Calu3 (cell line): ENCODE measurements at regions not wholly inside any gene's neighbourhood (a gene's known extent, or its start where the extent isn't known, plus 50 kb on each side); places are given as distances from the start of the nearest gene placed in this dataset.

Experiments used
- BruUV-seq: library from RNA; stranded (reverse); fragments of 400-500 nt; replicated peaks from 2 replicates; lab custom pipeline; 2021; lab: Mats Ljungman, UMichigan
- CTCF ChIA-PET: fragments of 300-600 bp; sonication (Branson Sonifier 250); formaldehyde crosslinking; loops from one replicate; lab custom pipeline; 2022; ENCODE audit warnings: antibody characterized with exemption; lab: Charles Lee
- DNase-seq: peaks from one replicate; pipeline ENCODE4 v3.0.0; 2022
- H3K27ac Mint-ChIP-seq: one replicate; pipeline ENCODE4 v1.8.0; 2022; ENCODE audit warnings: mixed read lengths; ENCODE audit not compliant: unreplicated experiment
- H3K27me3 Mint-ChIP-seq: one replicate; pipeline ENCODE4 v1.8.0; 2022; ENCODE audit warnings: mixed read lengths; ENCODE audit not compliant: unreplicated experiment
- H3K36me3 Mint-ChIP-seq: one replicate; pipeline ENCODE4 v1.8.0; 2022; ENCODE audit warnings: mild to moderate bottlenecking, moderate library complexity, mixed read lengths; ENCODE audit not compliant: insufficient read depth, unreplicated experiment
- H3K4me1 Mint-ChIP-seq: one replicate; pipeline ENCODE4 v1.8.0; 2022; ENCODE audit warnings: mild to moderate bottlenecking, low read depth, mixed read lengths; ENCODE audit not compliant: unreplicated experiment
- H3K4me3 Mint-ChIP-seq: one replicate; pipeline ENCODE4 v1.8.0; 2022; ENCODE audit warnings: mild to moderate bottlenecking, low read depth, moderate library complexity, mixed read lengths; ENCODE audit not compliant: unreplicated experiment
- H3K9me3 Mint-ChIP-seq: one replicate; pipeline ENCODE4 v1.8.0; 2022; ENCODE audit warnings: low read depth, mixed read lengths; ENCODE audit not compliant: unreplicated experiment
- CTCF ChIP-seq: fragments of 200-600 bp; IDR thresholded peaks from one replicate; pipeline ENCODE4 v1.8.0; 2022; ENCODE audit warnings: antibody characterized with exemption; ENCODE audit not compliant: unreplicated experiment
- intact Hi-C: fragments of 100-400 bp; cut with micrococcal nuclease; formaldehyde crosslinking; loops from one replicate; pipeline ENCODE4 v1.10.0; 2022; ENCODE audit not compliant: unreplicated experiment

- Mint-ChIP-seq H3K27me3 (no peaks in the 10 kb centered on the region), H3K4me3 (no peak overlapping the region), H3K36me3 (no peaks in the 10 kb centered on the region), H3K9me3 (peaks cover 3% of the 10 kb centered on the region), H3K4me1 (no peaks in the 10 kb centered on the region), H3K27ac (no peak overlapping the region)
- intact Hi-C loops: no loop called here
- no TSS peak for BruUV-seq
- CTCF ChIA-PET: no interaction called here
- DNase-seq: no peak
- TF ChIP-seq CTCF: no peak
Observed at GRCh38 chr18:38571651-38572050, 1006.1 kb upstream of the CELF4 start.

DNA sequence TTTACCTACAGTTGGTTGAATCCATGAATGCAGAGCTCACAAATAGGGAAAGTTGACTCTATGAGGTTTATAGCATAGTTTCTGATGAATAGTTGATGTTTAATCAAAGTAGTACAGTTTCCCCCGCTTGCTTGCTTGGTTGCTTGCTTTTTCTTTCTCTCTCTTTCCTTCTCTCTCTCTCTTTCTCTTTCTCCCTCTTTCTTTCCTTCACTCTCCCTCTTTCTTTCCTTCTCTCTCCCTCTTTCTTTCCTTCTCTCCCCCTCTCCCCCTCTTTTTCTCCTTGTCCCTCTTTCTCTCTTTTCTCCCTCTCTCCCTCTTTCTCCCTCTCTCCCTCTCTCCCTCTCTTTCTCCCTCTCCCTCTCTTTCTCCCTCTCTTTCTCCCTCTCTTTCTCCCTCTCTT, 999.9 kb upstream of the CELF4 start:
- H3K9me3 Mint-ChIP-seq: peaks cover 2% of the 10 kb centered on the region
- no peaks in the 10 kb centered on the region for H3K36me3 Mint-ChIP-seq
- no peak overlapping the region for H3K4me3 Mint-ChIP-seq
- H3K4me1 Mint-ChIP-seq: no peaks in the 10 kb centered on the region
- H3K27me3 Mint-ChIP-seq: peaks cover 26% of the 10 kb centered on the region
- no peak for TF ChIP-seq CTCF
- BruUV-seq: no TSS peak
- no peak overlapping the region for H3K27ac Mint-ChIP-seq
- CTCF ChIA-PET: no interaction called here
- no peak for DNase-seq
- intact Hi-C loops: no loop called here

GRCh38 chr18:38563396-38563980, 997.9 kb upstream of the CELF4 start:
- no peak for DNase-seq
- no TSS peak for BruUV-seq
- intact Hi-C loops: no loop called here
- Mint-ChIP-seq H3K27ac (no peak overlapping the region), H3K27me3 (peaks cover 32% of the 10 kb centered on the region), H3K36me3 (no peaks in the 10 kb centered on the region), H3K4me1 (no peaks in the 10 kb centered on the region), H3K4me3 (no peak overlapping the region), H3K9me3 (peaks cover 2% of the 10 kb centered on the region)
- TF ChIP-seq CTCF: no peak
- CTCF ChIA-PET: no interaction called here

DNA sequence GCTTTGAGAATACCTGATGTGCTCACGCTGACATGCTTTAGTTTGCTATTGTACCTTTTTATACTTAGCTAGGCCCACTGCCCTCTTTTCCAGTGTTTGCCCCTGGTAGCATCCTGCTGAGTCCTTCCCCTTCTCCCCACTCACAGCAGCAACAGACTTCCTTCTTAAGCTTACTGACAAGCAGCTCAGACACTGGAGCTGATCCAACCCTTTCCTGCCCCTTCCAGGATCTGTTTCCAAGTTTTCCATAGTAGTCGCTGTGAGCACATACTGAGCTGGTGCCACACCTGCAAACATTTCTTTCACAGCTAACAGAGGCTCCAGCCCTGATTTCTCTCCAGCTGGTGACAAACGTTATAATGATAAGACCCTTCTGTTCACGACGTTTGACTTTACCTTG, 991.4 kb upstream of the CELF4 start:
- Mint-ChIP-seq H3K27ac (no peak overlapping the region), H3K9me3 (no peaks in the 10 kb centered on the region), H3K36me3 (no peaks in the 10 kb centered on the region), H3K4me3 (no peak overlapping the region), H3K27me3 (peaks cover 45% of the 10 kb centered on the region), H3K4me1 (no peaks in the 10 kb centered on the region)
- no peak for TF ChIP-seq CTCF
- CTCF ChIA-PET: no interaction called here
- BruUV-seq: no TSS peak
- DNase-seq: no peak
- intact Hi-C loops: no loop called here
